ENCODE measurements at regions not wholly inside any gene's neighbourhood (a gene's known extent, or its start where the extent isn't known, plus 50 kb on each side); places are given as distances from the start of the nearest gene placed in this dataset.
"Not testable (repeated sequence)": the region's sequence is repeated elsewhere in the genome, so short reads cannot be mapped to it uniquely, and the experiment has no call there.

DNA sequence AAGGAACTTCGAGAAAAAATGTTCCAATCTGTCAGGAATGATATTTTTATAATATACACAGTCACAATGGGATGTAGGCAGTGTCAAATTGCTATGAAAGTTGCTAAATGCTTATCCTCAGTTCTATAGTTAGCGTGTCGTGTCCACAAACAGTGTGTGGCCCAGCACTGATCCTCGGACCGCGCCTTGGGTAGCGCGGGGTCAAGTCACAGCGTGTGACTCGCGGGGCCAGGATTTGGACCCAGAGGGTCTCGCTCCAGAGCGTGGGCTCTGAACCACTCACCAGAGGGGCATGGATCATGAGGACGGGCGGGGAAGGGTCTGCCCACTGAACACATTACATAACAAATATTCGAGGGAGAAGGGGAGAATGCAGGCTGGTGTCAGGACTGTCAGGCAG lies 171.8 kb downstream of the C9orf50 start:
- WGBS, result 86% methylated on average over 16 of the region's 16 CpGs
- no peak for DNase-seq (ENCODE audit: extremely low spot score)
- Histone ChIP-seq H3K4me1 (peaks cover 10 to 14% (median 13%) of the 10 kb centered on the region in 4 donors), H3K27ac (replicated peaks in 1 of 4) (no peak overlapping the region), H3K4me3 (no peak overlapping the region), H3K27me3 (no peaks in the 10 kb centered on the region), H3K36me3 (no peaks in the 10 kb centered on the region), H3K9me3 (no peaks in the 10 kb centered on the region)
- intact Hi-C loops (cut with DNase I), result no loop called here
- TF ChIP-seq POLR2AphosphoS5 (IDR thresholded peaks at IDR 0.05) (no peak), EP300 (IDR thresholded peaks at IDR 0.05) (no peak), POLR2A (IDR thresholded peaks at IDR 0.05; ENCODE audit: low read depth) (no peak)
- TF ChIP-seq, protein P1, sequence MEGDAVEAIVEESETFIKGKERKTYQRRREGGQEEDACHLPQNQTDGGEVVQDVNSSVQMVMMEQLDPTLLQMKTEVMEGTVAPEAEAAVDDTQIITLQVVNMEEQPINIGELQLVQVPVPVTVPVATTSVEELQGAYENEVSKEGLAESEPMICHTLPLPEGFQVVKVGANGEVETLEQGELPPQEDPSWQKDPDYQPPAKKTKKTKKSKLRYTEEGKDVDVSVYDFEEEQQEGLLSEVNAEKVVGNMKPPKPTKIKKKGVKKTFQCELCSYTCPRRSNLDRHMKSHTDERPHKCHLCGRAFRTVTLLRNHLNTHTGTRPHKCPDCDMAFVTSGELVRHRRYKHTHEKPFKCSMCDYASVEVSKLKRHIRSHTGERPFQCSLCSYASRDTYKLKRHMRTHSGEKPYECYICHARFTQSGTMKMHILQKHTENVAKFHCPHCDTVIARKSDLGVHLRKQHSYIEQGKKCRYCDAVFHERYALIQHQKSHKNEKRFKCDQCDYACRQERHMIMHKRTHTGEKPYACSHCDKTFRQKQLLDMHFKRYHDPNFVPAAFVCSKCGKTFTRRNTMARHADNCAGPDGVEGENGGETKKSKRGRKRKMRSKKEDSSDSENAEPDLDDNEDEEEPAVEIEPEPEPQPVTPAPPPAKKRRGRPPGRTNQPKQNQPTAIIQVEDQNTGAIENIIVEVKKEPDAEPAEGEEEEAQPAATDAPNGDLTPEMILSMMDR (IDR thresholded peaks at IDR 0.05), result no peak

DNA sequence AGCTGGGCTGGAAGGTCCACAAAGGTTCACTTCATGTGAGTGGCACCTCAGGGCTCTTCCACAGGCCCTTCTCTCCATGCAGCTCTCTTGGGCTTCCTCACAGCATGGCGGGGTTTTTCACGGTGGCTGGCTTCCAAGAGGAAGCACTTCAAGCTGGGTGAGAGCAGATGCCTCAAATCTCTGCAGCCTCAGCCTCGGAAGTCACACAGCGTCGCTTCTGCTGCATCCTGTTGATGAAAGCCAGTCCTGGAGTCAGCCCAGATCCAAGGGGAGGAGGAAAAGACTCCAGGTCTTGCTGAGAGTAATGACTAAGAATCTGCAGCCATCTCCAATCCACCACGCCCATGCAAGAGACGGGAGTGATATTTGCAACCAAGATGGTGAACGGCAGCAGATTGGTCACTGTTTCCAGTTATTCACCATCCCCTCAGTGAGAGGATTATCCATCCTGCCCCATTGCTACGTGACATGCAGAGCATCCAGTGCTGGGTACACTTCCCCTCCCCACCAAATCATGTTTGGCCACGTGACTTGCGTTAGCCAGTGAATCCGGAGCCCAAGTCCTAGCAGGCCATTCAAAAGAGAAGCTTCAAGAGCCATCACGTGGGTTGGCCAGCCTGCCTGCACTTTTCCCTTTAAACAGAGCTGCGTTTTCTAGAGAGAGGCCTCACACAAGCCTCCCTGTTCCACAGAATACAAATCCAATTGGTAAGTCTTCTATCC lies 173.9 kb downstream of the C9orf50 start:
- WGBS, result 83% methylated on average over 12 of the region's 14 CpGs
- intact Hi-C loops (cut with DNase I), result no loop called here
- peaks cover 9 to 20% (median 15%) of the 10 kb centered on the region in 4 donors for H3K4me1 ChIP-seq
- no peak for TF ChIP-seq POLR2A (IDR thresholded peaks at IDR 0.05; ENCODE audit: low read depth)
- no peaks in the 10 kb centered on the region for H3K36me3 ChIP-seq
- no peak overlapping the region for H3K4me3 ChIP-seq
- H3K27ac ChIP-seq (replicated peaks in 1 of 4), result no peak overlapping the region
- H3K27me3 ChIP-seq, result no peaks in the 10 kb centered on the region
- no peaks in the 10 kb centered on the region for H3K9me3 ChIP-seq
- DNase-seq (ENCODE audit: extremely low spot score), result no peak

DNA sequence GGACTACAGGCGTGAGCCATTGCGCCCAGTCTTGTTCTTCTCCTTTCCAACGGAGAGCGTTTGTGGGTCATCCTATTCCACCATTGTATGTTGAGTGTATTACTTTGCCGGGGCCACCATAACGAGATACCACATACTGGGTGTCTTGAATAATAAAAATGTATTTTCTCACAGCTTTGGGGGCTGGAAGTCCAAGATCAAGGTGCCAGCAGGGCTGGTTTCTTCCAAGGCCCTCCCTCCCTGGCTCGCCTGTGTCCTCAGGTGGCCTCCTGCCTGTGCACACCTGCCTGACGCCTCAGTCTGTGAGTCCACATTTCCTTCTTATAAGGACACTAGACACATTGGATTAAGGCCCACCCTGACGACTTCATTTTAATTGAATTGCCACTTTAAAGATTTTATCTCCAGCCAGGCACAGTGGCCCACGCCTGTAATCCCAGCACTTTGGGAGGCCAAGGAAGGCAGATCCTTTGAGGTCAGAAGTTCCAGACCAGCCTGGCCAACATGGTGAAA lies 175.1 kb downstream of the C9orf50 start:
- no peak for TF ChIP-seq POLR2A (IDR thresholded peaks at IDR 0.05; ENCODE audit: low read depth)
- 94% methylated on average over 10 of the region's 10 CpGs for WGBS
- intact Hi-C loops (cut with DNase I), result no loop called here

DNA sequence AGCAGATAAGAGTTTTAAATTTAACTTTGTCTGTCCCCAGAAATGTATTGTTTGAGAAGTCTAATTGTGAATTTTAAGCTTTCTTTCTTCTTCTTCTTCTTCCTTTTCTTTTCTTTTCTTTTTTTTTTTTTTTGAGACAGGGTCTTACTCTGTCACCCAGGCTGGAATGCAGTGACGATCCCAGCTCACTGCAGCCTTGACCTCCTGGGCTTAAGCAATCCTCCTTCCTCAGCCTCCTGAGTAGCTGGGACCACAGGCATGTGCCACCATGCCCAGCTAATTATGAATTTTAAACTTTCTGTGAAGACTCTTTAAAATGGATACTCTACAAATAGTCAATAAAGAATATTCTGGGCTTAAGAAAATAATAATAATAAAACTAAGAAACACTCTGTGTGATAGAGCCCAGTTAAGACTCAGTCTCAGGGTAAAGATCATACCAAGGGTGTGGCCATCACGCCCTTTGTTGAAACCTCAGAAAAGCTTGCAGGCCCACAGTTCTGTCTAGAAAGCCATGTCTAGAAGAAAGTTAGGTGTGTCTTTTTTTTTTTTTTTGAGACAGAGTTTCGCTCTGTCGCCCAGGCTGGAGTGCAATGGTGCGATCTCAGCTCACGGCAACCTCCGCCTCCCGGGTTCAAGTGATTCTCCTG lies 177.3 kb downstream of the C9orf50 start:
- intact Hi-C loops (cut with DNase I); H3K9me3 ChIP-seq; H3K4me3 ChIP-seq; DNase-seq (ENCODE audit: extremely low spot score); H3K27me3 ChIP-seq; H3K4me1 ChIP-seq; H3K36me3 ChIP-seq; H3K27ac ChIP-seq (replicated peaks in 1 of 4): not testable (repeated sequence)
- WGBS, result 90% methylated on average over 8 of the region's 8 CpGs

More for the DNA sequence above, 175.1 kb downstream of the C9orf50 start:
- no peak overlapping the region for H3K4me3 ChIP-seq
- no peaks in the 10 kb centered on the region for H3K27me3 ChIP-seq
- H3K4me1 ChIP-seq, result peaks cover 0 to 8% (median 4%) of the 10 kb centered on the region in 4 donors
- H3K36me3 ChIP-seq, result no peaks in the 10 kb centered on the region
- DNase-seq (ENCODE audit: extremely low spot score), result no peak
- no peak overlapping the region for H3K27ac ChIP-seq (replicated peaks in 1 of 4)
- H3K9me3 ChIP-seq, result no peaks in the 10 kb centered on the region

DNA sequence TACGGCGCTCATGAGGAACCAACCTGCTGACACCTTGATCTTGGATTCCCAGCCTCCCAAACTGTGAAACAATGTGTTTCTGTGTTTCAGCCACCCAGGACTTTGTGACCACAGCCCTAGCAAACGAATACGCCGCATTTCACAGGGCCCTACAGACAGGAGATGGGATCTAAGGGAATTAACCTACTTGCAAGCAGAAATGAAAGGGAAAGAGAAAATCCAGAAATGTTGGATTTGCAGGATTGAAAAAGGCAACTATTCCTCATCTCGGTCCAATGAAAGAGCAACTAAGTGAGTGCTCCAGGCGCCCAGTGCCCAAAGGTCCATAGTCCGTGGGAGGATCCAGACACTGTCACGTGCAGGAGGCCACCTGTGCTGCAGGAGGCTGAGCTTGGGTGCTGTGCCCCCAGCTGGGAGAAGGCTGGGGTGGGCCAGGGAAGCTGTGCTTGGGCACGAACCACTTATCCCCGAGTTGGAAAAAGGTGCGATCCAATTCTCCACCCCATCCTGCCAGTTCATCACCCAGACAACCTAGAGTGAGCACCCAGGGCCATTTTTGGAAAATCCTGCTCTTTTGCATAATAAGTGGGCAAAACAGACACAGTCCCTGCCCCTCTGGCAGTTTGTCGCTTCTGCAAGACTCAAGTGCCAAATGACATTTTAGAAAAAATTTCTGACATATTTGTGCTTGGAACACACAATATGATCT lies 177.9 kb downstream of the C9orf50 start:
- intact Hi-C loops (cut with DNase I), result no loop called here
- Histone ChIP-seq H3K27ac (replicated peaks in 1 of 4) (no peak overlapping the region), H3K9me3 (no peaks in the 10 kb centered on the region), H3K4me3 (no peak overlapping the region), H3K4me1 (peaks cover 1 to 14% (median 8%) of the 10 kb centered on the region in 4 donors), H3K27me3 (no peaks in the 10 kb centered on the region), H3K36me3 (no peaks in the 10 kb centered on the region)
- DNase-seq (ENCODE audit: extremely low spot score), result no peak
- WGBS, result 71% methylated on average over 13 of the region's 13 CpGs
- TF ChIP-seq POLR2AphosphoS5 (IDR thresholded peaks at IDR 0.05), result no peak
- TF ChIP-seq, protein P1 (IDR thresholded peaks at IDR 0.05), result no peak

DNA sequence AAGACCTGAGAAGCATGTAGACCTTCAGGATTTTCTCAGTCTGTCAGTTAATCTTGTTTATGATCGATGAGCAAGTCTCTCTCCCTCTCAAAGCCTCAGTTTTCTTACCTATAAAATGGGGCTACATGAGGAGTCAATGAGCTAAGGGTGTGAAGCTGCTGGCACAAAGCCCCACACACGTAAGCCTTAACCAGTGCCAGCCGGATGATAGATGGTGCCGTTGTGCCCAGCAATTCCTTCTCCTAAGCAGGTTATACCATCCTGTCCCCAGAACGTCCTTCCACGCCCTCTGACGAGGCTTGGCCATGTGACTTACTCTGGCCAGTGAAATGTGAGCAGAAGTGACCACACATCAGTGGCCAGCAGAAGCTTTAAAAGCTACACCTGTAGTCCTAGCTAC lies 179.0 kb downstream of the C9orf50 start:
- no peak overlapping the region for H3K4me3 ChIP-seq
- intact Hi-C loops (cut with DNase I), result no loop called here
- TF ChIP-seq EP300 (IDR thresholded peaks at IDR 0.05) (no peak), POLR2A (IDR thresholded peaks at IDR 0.05; ENCODE audit: low read depth) (no peak)
- no peaks in the 10 kb centered on the region for H3K36me3 ChIP-seq
- no peak for DNase-seq (ENCODE audit: extremely low spot score)
- no peaks in the 10 kb centered on the region for H3K9me3 ChIP-seq
- H3K4me1 ChIP-seq, result peaks cover 11 to 25% (median 18%) of the 10 kb centered on the region in 4 donors
- WGBS, result 78% methylated on average over 7 of the region's 7 CpGs
- no peak overlapping the region for H3K27ac ChIP-seq (replicated peaks in 1 of 4)
- H3K27me3 ChIP-seq, result no peaks in the 10 kb centered on the region

All from esophagus muscularis mucosa (tissue), 4 donors.